Astrocyte (in vitro differentiated cells and primary cell): ENCODE measurements at regions not wholly inside any gene's neighbourhood (a gene's known extent, or its start where the extent isn't known, plus 50 kb on each side); places are given as distances from the start of the nearest gene placed in this dataset.

Experiments
- DNase-seq: peaks from one replicate; pipeline ENCODE4 v3.0.0-alpha.2; 2010; ENCODE audit warnings: low read depth
- FAIRE-seq: peaks from 2 replicates; lab custom pipeline; 2011; peaks lifted over from hg19 to GRCh38; lab: Jason Lieb, UNC
- H2AFZ ChIP-seq: 2 replicates; pipeline ENCODE4 v1.6.0; 2012; ENCODE audit warnings: low read depth, low read length, inconsistent platforms
- H3K27ac ChIP-seq: 2 replicates; pipeline ENCODE4 v1.5.1; 2011; ENCODE audit warnings: low read depth, low read length, inconsistent platforms
- H3K27me3 ChIP-seq: 2 replicates; pipeline ENCODE4 v1.6.0; 2011; ENCODE audit warnings: low read length, inconsistent platforms; ENCODE audit not compliant: insufficient read depth
- H3K36me3 ChIP-seq: 2 replicates; pipeline ENCODE4 v1.5.1; 2011; ENCODE audit warnings: low read length, inconsistent platforms; ENCODE audit not compliant: insufficient read depth
- H3K4me1 ChIP-seq: 2 replicates; pipeline ENCODE4 v1.5.1; 2011; ENCODE audit warnings: low read length, inconsistent platforms; ENCODE audit not compliant: insufficient read depth
- H3K4me2 ChIP-seq: 2 replicates; pipeline ENCODE4 v1.6.0; 2012; ENCODE audit warnings: low read length, inconsistent platforms
- H3K4me3 ChIP-seq: 2 replicates; pipeline ENCODE4 v1.5.1; 2011; ENCODE audit warnings: low read depth, mild to moderate bottlenecking, low read length, inconsistent platforms; ENCODE audit not compliant: insufficient read depth
- H3K79me2 ChIP-seq: 2 replicates; pipeline ENCODE4 v1.6.0; 2012; ENCODE audit warnings: mild to moderate bottlenecking, low read length, inconsistent platforms; ENCODE audit not compliant: insufficient read depth
- H3K9ac ChIP-seq: 2 replicates; pipeline ENCODE4 v1.6.0; 2012; ENCODE audit warnings: mild to moderate bottlenecking, low read length, inconsistent platforms
- H3K9me3 ChIP-seq: 2 replicates; pipeline ENCODE4 v1.5.1; 2012; ENCODE audit warnings: low read depth, mild to moderate bottlenecking, low read length, inconsistent platforms; ENCODE audit not compliant: insufficient read depth
- H4K20me1 ChIP-seq: 2 replicates; pipeline ENCODE4 v1.6.0; 2012; ENCODE audit warnings: low read length, inconsistent platforms; ENCODE audit not compliant: insufficient read depth
- H3K27ac Mint-ChIP-seq: one replicate; pipeline ENCODE4 v1.8.0; 2021; ENCODE audit warnings: mild to moderate bottlenecking, mixed read lengths; ENCODE audit not compliant: unreplicated experiment
- H3K27me3 Mint-ChIP-seq: one replicate; pipeline ENCODE4 v1.8.0; 2021; ENCODE audit warnings: low read depth, mixed read lengths; ENCODE audit not compliant: unreplicated experiment
- H3K36me3 Mint-ChIP-seq: one replicate; pipeline ENCODE4 v1.8.0; 2021; ENCODE audit warnings: low read depth, mixed read lengths; ENCODE audit not compliant: unreplicated experiment
- H3K4me1 Mint-ChIP-seq: one replicate; pipeline ENCODE4 v1.8.0; 2021; ENCODE audit warnings: low read depth, mixed read lengths; ENCODE audit not compliant: unreplicated experiment
- H3K4me3 Mint-ChIP-seq: one replicate; pipeline ENCODE4 v1.8.0; 2021; ENCODE audit warnings: mild to moderate bottlenecking, moderate library complexity, mixed read lengths; ENCODE audit not compliant: unreplicated experiment
- H3K9me3 Mint-ChIP-seq: one replicate; pipeline ENCODE4 v1.8.0; 2021; ENCODE audit warnings: mild to moderate bottlenecking, mixed read lengths; ENCODE audit not compliant: unreplicated experiment
- EZH2 ChIP-seq: IDR thresholded peaks from 2 replicates; pipeline ENCODE4 v1.6.1; 2012; ENCODE audit warnings: mild to moderate bottlenecking, low read length, inconsistent platforms; ENCODE audit not compliant: insufficient read depth
- TF ChIP-seq, protein P1 (sequence below): IDR thresholded peaks from 2 replicates; pipeline ENCODE4 v1.5.1; 2011; ENCODE audit warnings: low read depth, mild to moderate bottlenecking, inconsistent platforms, low read length, moderate library complexity; ENCODE audit not compliant: insufficient read depth

DNA sequence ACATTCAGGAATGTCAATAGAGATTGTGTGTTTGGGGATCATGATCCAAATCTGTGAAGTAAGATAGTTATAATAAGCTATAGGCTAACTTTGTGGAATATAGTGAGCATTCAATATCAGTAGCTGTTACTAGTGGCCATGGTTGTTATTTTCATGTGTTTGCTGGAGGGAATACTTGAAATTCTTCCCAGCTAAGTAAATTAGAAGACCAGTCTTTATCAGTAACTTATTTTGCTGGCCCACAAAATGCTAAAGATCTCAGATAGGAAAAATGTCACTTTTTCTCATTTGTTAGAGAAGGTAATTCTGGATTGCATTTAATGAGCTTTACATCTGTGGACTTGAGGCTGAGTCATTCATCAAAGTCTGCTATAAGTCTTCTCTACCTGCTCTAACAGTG lies 156.1 kb upstream of the LRRC7 start:
- DNase-seq (no peak), FAIRE-seq (no peak)
- TF ChIP-seq, protein P1, sequence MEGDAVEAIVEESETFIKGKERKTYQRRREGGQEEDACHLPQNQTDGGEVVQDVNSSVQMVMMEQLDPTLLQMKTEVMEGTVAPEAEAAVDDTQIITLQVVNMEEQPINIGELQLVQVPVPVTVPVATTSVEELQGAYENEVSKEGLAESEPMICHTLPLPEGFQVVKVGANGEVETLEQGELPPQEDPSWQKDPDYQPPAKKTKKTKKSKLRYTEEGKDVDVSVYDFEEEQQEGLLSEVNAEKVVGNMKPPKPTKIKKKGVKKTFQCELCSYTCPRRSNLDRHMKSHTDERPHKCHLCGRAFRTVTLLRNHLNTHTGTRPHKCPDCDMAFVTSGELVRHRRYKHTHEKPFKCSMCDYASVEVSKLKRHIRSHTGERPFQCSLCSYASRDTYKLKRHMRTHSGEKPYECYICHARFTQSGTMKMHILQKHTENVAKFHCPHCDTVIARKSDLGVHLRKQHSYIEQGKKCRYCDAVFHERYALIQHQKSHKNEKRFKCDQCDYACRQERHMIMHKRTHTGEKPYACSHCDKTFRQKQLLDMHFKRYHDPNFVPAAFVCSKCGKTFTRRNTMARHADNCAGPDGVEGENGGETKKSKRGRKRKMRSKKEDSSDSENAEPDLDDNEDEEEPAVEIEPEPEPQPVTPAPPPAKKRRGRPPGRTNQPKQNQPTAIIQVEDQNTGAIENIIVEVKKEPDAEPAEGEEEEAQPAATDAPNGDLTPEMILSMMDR: no peak
- TF ChIP-seq EZH2: no peak
- H3K4me3 ChIP-seq: no peak overlapping the region
- no peaks in the 10 kb centered on the region for H4K20me1 ChIP-seq
- H3K4me1 Mint-ChIP-seq: peaks cover 7% of the 10 kb centered on the region
- H3K27ac ChIP-seq: no peak overlapping the region
- H3K4me1 ChIP-seq: no peaks in the 10 kb centered on the region
- no peak overlapping the region for H3K4me2 ChIP-seq
- peaks cover 3% of the 10 kb centered on the region for H3K27me3 Mint-ChIP-seq
- no peaks in the 10 kb centered on the region for H3K36me3 Mint-ChIP-seq
- H3K27me3 ChIP-seq: no peaks in the 10 kb centered on the region
- no peak overlapping the region for H3K27ac Mint-ChIP-seq
- no peak overlapping the region for H3K4me3 Mint-ChIP-seq
- no peaks in the 10 kb centered on the region for H3K9me3 Mint-ChIP-seq
- H2AFZ ChIP-seq: no peak overlapping the region
- H3K9ac ChIP-seq: no peak overlapping the region
- H3K79me2 ChIP-seq: no peaks in the 10 kb centered on the region
- H3K9me3 ChIP-seq: no peaks in the 10 kb centered on the region
- no peaks in the 10 kb centered on the region for H3K36me3 ChIP-seq

DNA sequence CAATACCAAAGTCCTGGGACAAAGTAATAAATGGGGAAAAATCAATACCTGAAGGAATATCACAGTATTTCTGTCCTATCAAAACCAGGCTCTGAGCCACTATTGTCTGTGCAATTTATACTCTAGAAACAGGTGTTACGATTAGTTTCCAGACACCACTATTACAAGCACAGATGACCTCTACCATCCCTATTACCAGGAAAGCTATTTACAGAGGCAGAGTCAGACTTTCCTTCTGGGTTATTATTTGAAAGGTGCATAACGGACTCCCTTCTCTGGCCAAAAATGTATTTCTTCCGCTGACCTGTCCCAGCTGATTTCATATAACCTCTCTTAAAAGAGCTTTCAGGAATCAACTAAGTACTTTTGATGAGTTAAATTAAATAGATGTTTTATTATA lies 154.6 kb upstream of the LRRC7 start:
- Histone ChIP-seq H3K79me2 (no peaks in the 10 kb centered on the region), H3K27me3 (no peaks in the 10 kb centered on the region), H3K9me3 (no peaks in the 10 kb centered on the region), H4K20me1 (no peaks in the 10 kb centered on the region), H3K4me2 (no peak overlapping the region), H3K27ac (no peak overlapping the region), H3K36me3 (no peaks in the 10 kb centered on the region), H2AFZ (no peak overlapping the region), H3K4me3 (no peak overlapping the region), H3K9ac (no peak overlapping the region), H3K4me1 (no peaks in the 10 kb centered on the region)
- no peak overlapping the region for H3K27ac Mint-ChIP-seq
- TF ChIP-seq, protein P1: no peak
- TF ChIP-seq EZH2: no peak
- no peak for FAIRE-seq
- no peaks in the 10 kb centered on the region for H3K36me3 Mint-ChIP-seq
- no peak for DNase-seq
- H3K9me3 Mint-ChIP-seq: no peaks in the 10 kb centered on the region
- peaks cover 7% of the 10 kb centered on the region for H3K4me1 Mint-ChIP-seq
- no peak overlapping the region for H3K4me3 Mint-ChIP-seq
- peaks cover 3% of the 10 kb centered on the region for H3K27me3 Mint-ChIP-seq

DNA sequence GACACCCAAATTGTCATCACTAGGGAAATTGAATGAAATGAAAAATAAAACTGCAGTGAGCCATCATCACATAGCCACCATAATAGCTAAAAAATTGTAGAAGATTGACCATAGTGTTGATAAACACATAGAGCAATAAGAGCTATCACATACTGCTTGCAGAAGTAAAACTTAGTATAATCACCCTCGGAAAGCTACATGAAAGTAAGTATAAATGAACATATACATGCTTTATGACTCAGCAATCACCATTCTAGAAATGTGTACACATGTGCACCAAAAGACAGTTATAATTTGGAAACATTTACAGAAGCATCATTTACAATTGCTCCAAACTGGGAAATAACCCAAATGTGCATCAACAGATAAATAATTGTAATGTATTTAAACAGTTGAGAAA lies 153.1 kb upstream of the LRRC7 start:
- Histone ChIP-seq H3K27me3 (no peaks in the 10 kb centered on the region), H3K27ac (no peak overlapping the region), H3K4me1 (no peaks in the 10 kb centered on the region), H3K4me3 (no peak overlapping the region), H3K79me2 (no peaks in the 10 kb centered on the region), H4K20me1 (no peaks in the 10 kb centered on the region), H2AFZ (no peak overlapping the region), H3K4me2 (no peak overlapping the region), H3K9ac (no peak overlapping the region), H3K9me3 (no peaks in the 10 kb centered on the region), H3K36me3 (no peaks in the 10 kb centered on the region)
- TF ChIP-seq, protein P1: no peak
- TF ChIP-seq EZH2: no peak
- Mint-ChIP-seq H3K4me1 (peaks cover 7% of the 10 kb centered on the region), H3K4me3 (no peak overlapping the region), H3K36me3 (no peaks in the 10 kb centered on the region), H3K9me3 (no peaks in the 10 kb centered on the region), H3K27ac (no peak overlapping the region), H3K27me3 (no peaks in the 10 kb centered on the region)
- DNase-seq (no peak), FAIRE-seq (no peak)
